Caki2 (cell line): ENCODE measurements at regions not wholly inside any gene's neighbourhood (a gene's known extent, or its start where the extent isn't known, plus 50 kb on each side); places are given as distances from the start of the nearest gene placed in this dataset.
"Not testable (repeated sequence)": the region's sequence is repeated elsewhere in the genome, so short reads cannot be mapped to it uniquely, and the experiment has no call there.

Experiments
- DNase-seq: peaks from one replicate; pipeline ENCODE4 v3.0.0-alpha.2; 2015; ENCODE audit warnings: low read depth
- in situ Hi-C: cut with HindIII; loops from 2 replicates; pipeline ENCODE4 v1.10.0; 2016; ENCODE audit warnings: low sequenced_read_pairs, low pct_unique_long_range_greater_than_20kb, mixed read lengths

GRCh38 chrX:78603908-78604307 is 55.2 kb downstream of the RTL3 start:
- in situ Hi-C loops: no loop called here
- no peak for DNase-seq

- in situ Hi-C loops: no loop called here
Measured at GRCh38 chrX:78595901-78596502, 63.1 kb downstream of the RTL3 start.

GRCh38 chrX:78593701-78594100 is 65.4 kb downstream of the RTL3 start:
- no peak for DNase-seq
- in situ Hi-C loops: no loop called here

More at GRCh38 chrX:78595901-78596502, 63.1 kb downstream of the RTL3 start:
- no peak for DNase-seq

- DNase-seq: no peak
- in situ Hi-C loops: no loop called here
Measured at GRCh38 chrX:78592030-78592429, 67.1 kb downstream of the RTL3 start.

- DNase-seq: no peak
- in situ Hi-C loops: no loop called here
Measured at GRCh38 chrX:78574306-78574705, 84.8 kb downstream of the RTL3 start.

GRCh38 chrX:78573630-78574029 is 85.5 kb downstream of the RTL3 start:
- DNase-seq: no peak
- in situ Hi-C loops: no loop called here

GRCh38 chrX:78571849-78572248 is 87.3 kb downstream of the RTL3 start:
- no peak for DNase-seq
- in situ Hi-C loops: no loop called here

GRCh38 chrX:78555401-78555980 is 103.6 kb downstream of the RTL3 start:
- DNase-seq: peak; percentile 9
- in situ Hi-C loops: no loop called here

GRCh38 chrX:78552628-78553027 is 106.5 kb downstream of the RTL3 start:
- in situ Hi-C loops, DNase-seq: not testable (repeated sequence)

GRCh38 chrX:78548012-78548411 is 111.1 kb downstream of the RTL3 start:
- DNase-seq: peak; percentile 66
- in situ Hi-C loops: no loop called here

- in situ Hi-C loops: no loop called here
- DNase-seq: no peak
Measured at GRCh38 chrX:78545233-78545632, 113.9 kb downstream of the RTL3 start.

GRCh38 chrX:78543281-78543680 is 115.8 kb downstream of the RTL3 start:
- no peak for DNase-seq
- in situ Hi-C loops: no loop called here

- no peak for DNase-seq
- in situ Hi-C loops: no loop called here
Measured at GRCh38 chrX:78540171-78540570, 119.0 kb downstream of the RTL3 start.

GRCh38 chrX:78534221-78534620 is 124.9 kb downstream of the RTL3 start:
- DNase-seq: no peak
- in situ Hi-C loops: no loop called here

- in situ Hi-C loops: no loop called here
- DNase-seq: no peak
Measured at GRCh38 chrX:78532363-78532762, 126.8 kb downstream of the RTL3 start.

- DNase-seq: no peak
- in situ Hi-C loops: no loop called here
Measured at GRCh38 chrX:78527818-78528217, 131.3 kb downstream of the RTL3 start.

- peak; percentile 20 for DNase-seq
Measured at GRCh38 chrX:78527263-78527662, 131.9 kb downstream of the RTL3 start.

GRCh38 chrX:78522601-78523000 is 136.5 kb downstream of the RTL3 start:
- DNase-seq: no peak
- in situ Hi-C loops: no loop called here

More at GRCh38 chrX:78527263-78527662, 131.9 kb downstream of the RTL3 start:
- in situ Hi-C loops: no loop called here

- DNase-seq: peak; percentile 10
- in situ Hi-C loops: no loop called here
Measured at GRCh38 chrX:78517124-78517523, 142.0 kb downstream of the RTL3 start.

- in situ Hi-C loops: no loop called here
- peak; percentile 47 for DNase-seq
Measured at GRCh38 chrX:78514852-78515251, 144.3 kb downstream of the RTL3 start.
